SU-DHL-6 (cell line): ENCODE measurements at regions not wholly inside any gene's neighbourhood (a gene's known extent, or its start where the extent isn't known, plus 50 kb on each side); places are given as distances from the start of the nearest gene placed in this dataset.

ENCODE experiments used
- H2AFZ ChIP-seq: fragments of 200-600 bp; sonication (generic); 2 replicates; pipeline ENCODE4 v1.6.1; 2014; ENCODE audit warnings: low read depth, mild to moderate bottlenecking, moderate library complexity, mixed read lengths, antibody characterized with exemption, low read length; ENCODE audit not compliant: severe bottlenecking
- H3F3A ChIP-seq: fragments of 200-600 bp; shearing (Covaris generic); 2 replicates; pipeline ENCODE4 v1.6.0; 2016; ENCODE audit warnings: antibody characterized with exemption, mild to moderate bottlenecking; ENCODE audit not compliant: insufficient read depth
- H3K27ac ChIP-seq: fragments of 200-600 bp; sonication (generic); 2 replicates; pipeline ENCODE4 v1.5.1; 2016; ENCODE audit warnings: low read depth, mild to moderate bottlenecking, low read length, moderate library complexity, mixed read lengths
- H3K27me3 ChIP-seq: fragments of 200-600 bp; sonication (generic), shearing (Covaris generic); 2 replicates; pipeline ENCODE4 v1.6.0; 2014; ENCODE audit warnings: mild to moderate bottlenecking, low read length
- H3K36me3 ChIP-seq: fragments of 200-600 bp; sonication (generic); 2 replicates; pipeline ENCODE4 v1.6.1; 2014; ENCODE audit warnings: mild to moderate bottlenecking, low read length, mixed read lengths
- H3K4me2 ChIP-seq: fragments of 300-600, 200-600 bp; shearing (Covaris generic), sonication (generic); 2 replicates; pipeline ENCODE4 v1.6.0; 2014; ENCODE audit warnings: low read length, low read depth, mild to moderate bottlenecking; ENCODE audit not compliant: poor library complexity, severe bottlenecking
- H3K4me3 ChIP-seq: fragments of 200-600 bp; sonication (generic); 2 replicates; pipeline ENCODE4 v1.5.1; 2014; ENCODE audit warnings: antibody characterized with exemption, low read length, mild to moderate bottlenecking, mixed read lengths; ENCODE audit not compliant: insufficient read depth, poor library complexity, severe bottlenecking
- H3K79me2 ChIP-seq: fragments of 200-600 bp; sonication (generic); 2 replicates; pipeline ENCODE4 v1.6.1; 2014; ENCODE audit warnings: mild to moderate bottlenecking, low read length, moderate library complexity; ENCODE audit not compliant: insufficient read depth
- H3K9ac ChIP-seq: fragments of 200-600 bp; sonication (generic); 2 replicates; pipeline ENCODE4 v1.7.0; 2014; ENCODE audit warnings: mild to moderate bottlenecking, low read length
- H3K9me2 ChIP-seq: fragments of 200-600 bp; sonication (generic); replicated peaks from 2 replicates; pipeline ENCODE4 v1.6.1; 2014; ENCODE audit warnings: low read length; ENCODE audit not compliant: insufficient read depth
- H3K9me3 ChIP-seq: fragments of 200-600 bp; sonication (generic); 2 replicates; pipeline ENCODE4 v1.6.1; 2014; ENCODE audit warnings: low read length, mixed read lengths; ENCODE audit not compliant: insufficient read depth
- H4K20me1 ChIP-seq: fragments of 200-600 bp; sonication (generic); 2 replicates; pipeline ENCODE4 v1.6.1; 2014; ENCODE audit warnings: low read depth, mild to moderate bottlenecking, antibody characterized with exemption, low read length, moderate library complexity, mixed read lengths
- EZH2phosphoT487 ChIP-seq: fragments of 200-600 bp; sonication (generic), shearing (Covaris generic); conservative IDR thresholded peaks from 2 replicates; pipeline ENCODE4 v1.6.1; 2018; ENCODE audit warnings: mild to moderate bottlenecking, antibody characterized with exemption, low read length, moderate library complexity, mixed read lengths
- TF ChIP-seq, protein P1 (sequence below): fragments of 200-600 bp; sonication (generic); IDR thresholded peaks from one replicate; pipeline ENCODE4 v1.5.1; 2017; ENCODE audit warnings: antibody characterized with exemption, mild to moderate bottlenecking, low read length, moderate library complexity; ENCODE audit not compliant: insufficient read depth, poor library complexity, severe bottlenecking

DNA sequence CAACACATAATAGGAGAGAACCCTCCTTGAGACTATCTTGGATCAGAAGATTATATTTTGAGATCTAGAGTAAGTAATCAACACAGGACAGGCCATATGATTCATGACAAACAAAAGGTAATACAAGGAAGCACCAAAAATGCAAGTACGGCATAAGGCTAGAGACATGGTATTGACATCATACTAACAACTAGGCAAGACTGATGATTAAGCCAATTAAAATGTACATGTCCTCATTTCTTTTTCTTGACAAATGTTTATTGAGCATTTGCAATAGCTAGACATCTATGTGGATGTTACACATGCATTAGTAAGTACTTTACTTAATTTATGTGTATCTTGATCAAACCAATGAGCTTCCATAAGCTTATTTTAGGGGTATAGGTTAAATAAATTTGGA is 695.7 kb upstream of the GALNTL6 start:
- Histone ChIP-seq H3K36me3 (no peaks in the 10 kb centered on the region), H3K9me3 (no peaks in the 10 kb centered on the region), H3K9ac (no peak overlapping the region), H3K9me2 (no peaks in the 10 kb centered on the region), H3K79me2 (no peaks in the 10 kb centered on the region), H3F3A (no peaks in the 10 kb centered on the region), H3K4me3 (no peak overlapping the region), H2AFZ (no peak overlapping the region), H4K20me1 (no peaks in the 10 kb centered on the region), H3K4me2 (no peak overlapping the region), H3K27ac (no peak overlapping the region), H3K27me3 (no peaks in the 10 kb centered on the region)
- no peak for TF ChIP-seq EZH2phosphoT487
- TF ChIP-seq, protein P1, sequence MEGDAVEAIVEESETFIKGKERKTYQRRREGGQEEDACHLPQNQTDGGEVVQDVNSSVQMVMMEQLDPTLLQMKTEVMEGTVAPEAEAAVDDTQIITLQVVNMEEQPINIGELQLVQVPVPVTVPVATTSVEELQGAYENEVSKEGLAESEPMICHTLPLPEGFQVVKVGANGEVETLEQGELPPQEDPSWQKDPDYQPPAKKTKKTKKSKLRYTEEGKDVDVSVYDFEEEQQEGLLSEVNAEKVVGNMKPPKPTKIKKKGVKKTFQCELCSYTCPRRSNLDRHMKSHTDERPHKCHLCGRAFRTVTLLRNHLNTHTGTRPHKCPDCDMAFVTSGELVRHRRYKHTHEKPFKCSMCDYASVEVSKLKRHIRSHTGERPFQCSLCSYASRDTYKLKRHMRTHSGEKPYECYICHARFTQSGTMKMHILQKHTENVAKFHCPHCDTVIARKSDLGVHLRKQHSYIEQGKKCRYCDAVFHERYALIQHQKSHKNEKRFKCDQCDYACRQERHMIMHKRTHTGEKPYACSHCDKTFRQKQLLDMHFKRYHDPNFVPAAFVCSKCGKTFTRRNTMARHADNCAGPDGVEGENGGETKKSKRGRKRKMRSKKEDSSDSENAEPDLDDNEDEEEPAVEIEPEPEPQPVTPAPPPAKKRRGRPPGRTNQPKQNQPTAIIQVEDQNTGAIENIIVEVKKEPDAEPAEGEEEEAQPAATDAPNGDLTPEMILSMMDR = no peak

DNA sequence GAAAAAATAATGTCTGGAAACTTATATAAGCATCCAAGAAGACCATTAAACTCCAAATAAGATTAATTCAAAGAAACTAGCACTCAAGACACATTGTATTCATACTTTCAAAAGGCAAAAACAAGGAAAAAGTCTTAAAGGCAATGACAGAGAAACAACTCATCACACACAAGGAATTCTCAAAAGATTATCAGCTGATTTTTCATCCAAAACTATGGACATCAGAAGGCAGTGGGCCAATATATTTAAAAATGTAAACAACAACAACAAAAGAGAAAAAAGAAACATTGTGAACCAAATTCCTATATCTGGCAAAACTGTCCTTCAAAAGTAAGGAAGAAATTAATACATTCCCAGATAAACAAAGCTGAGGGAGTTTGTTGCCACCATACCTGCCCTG is 711.4 kb upstream of the GALNTL6 start:
- no peaks in the 10 kb centered on the region for H3F3A ChIP-seq
- H3K9ac ChIP-seq = no peak overlapping the region
- H3K27me3 ChIP-seq = no peaks in the 10 kb centered on the region
- no peaks in the 10 kb centered on the region for H3K9me2 ChIP-seq
- no peaks in the 10 kb centered on the region for H4K20me1 ChIP-seq
- H3K79me2 ChIP-seq = no peaks in the 10 kb centered on the region
- H2AFZ ChIP-seq = no peak overlapping the region
- no peak overlapping the region for H3K27ac ChIP-seq
- TF ChIP-seq, protein P1 = no peak
- no peak for TF ChIP-seq EZH2phosphoT487
- H3K36me3 ChIP-seq = 0 out of 2 replicates have a peak, but pooled peaks cover 2% of the 10 kb centered on the region
- H3K4me3 ChIP-seq = no peak overlapping the region
- no peaks in the 10 kb centered on the region for H3K9me3 ChIP-seq
- no peak overlapping the region for H3K4me2 ChIP-seq

DNA sequence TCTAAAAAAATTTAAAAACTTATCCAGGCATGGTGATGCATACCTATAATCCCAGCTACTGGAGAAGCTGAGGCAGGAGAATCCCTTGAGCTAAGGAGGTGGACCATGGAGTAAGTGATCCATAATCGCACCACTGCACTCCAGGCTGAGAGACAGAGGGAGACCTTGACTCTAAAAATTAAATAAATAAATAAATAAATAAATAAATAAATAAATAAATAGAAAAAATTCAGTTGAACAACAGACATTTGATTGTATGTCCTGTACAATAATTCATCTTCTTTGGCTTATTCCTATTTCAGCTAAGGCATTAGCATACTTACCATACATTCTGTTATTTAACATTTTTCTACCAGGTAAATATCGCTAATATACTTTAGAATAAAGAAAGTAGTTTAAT is 726.1 kb upstream of the GALNTL6 start:
- Histone ChIP-seq H3K4me3 (no peak overlapping the region), H4K20me1 (no peaks in the 10 kb centered on the region), H3K79me2 (no peaks in the 10 kb centered on the region), H3K9ac (no peak overlapping the region), H3K36me3 (no peaks in the 10 kb centered on the region), H3K27me3 (no peaks in the 10 kb centered on the region), H3K27ac (no peak overlapping the region), H2AFZ (no peak overlapping the region), H3K9me2 (no peaks in the 10 kb centered on the region), H3F3A (no peaks in the 10 kb centered on the region), H3K9me3 (peaks cover 4% of the 10 kb centered on the region; the same call in 1 of the 2 replicates), H3K4me2 (no peak overlapping the region)
- TF ChIP-seq, protein P1 = no peak
- TF ChIP-seq EZH2phosphoT487 = no peak
